GM12891 (cell line): ENCODE measurements at regions not wholly inside any gene's neighbourhood (a gene's known extent, or its start where the extent isn't known, plus 50 kb on each side); places are given as distances from the start of the nearest gene placed in this dataset.

Source experiments
- PAX5 ChIP-seq: IDR thresholded peaks from 2 replicates; pipeline ENCODE4 v1.6.1; 2011; ENCODE audit warnings: low read length, moderate library complexity, mild to moderate bottlenecking; ENCODE audit not compliant: insufficient read depth, severe bottlenecking
- POLR2A ChIP-seq: IDR thresholded peaks from 2 replicates; pipeline ENCODE4 v1.6.1; 2011; ENCODE audit warnings: low read depth, low read length, control low read depth
- POLR2AphosphoS5 ChIP-seq: IDR thresholded peaks from 2 replicates; pipeline ENCODE4 v1.6.1; 2011; ENCODE audit warnings: low read depth, low read length, control low read depth
- SPI1 ChIP-seq: IDR thresholded peaks from 2 replicates; pipeline ENCODE4 v1.6.1; 2011; ENCODE audit warnings: low read depth, low read length, control low read depth
- TAF1 ChIP-seq: IDR thresholded peaks from 2 replicates; pipeline ENCODE4 v1.6.1; 2011; ENCODE audit warnings: low read depth, low read length, control low read depth

- TF ChIP-seq POLR2AphosphoS5: no peak
- TF ChIP-seq POLR2A: no peak
- no peak for TF ChIP-seq TAF1
- TF ChIP-seq SPI1: no peak
- TF ChIP-seq PAX5: no peak
These were observed 1443.0 kb upstream of the LRRTM1 start for GRCh38 chr2:81747481-81748070.
